ENCODE measurements at regions not wholly inside any gene's neighbourhood (a gene's known extent, or its start where the extent isn't known, plus 50 kb on each side); places are given as distances from the start of the nearest gene placed in this dataset.

GRCh38 chr5:71945436-71945835 is 161.8 kb upstream of the MAP1B start:
- no peak for DNase-seq (ENCODE audit: low read depth in 3 of 3)

GRCh38 chr5:71946343-71947030 is 160.8 kb upstream of the MAP1B start:
- DNase-seq (ENCODE audit: low read depth in 3 of 3) = no peak

GRCh38 chr5:71948206-71948605 is 159.1 kb upstream of the MAP1B start:
- no peak for DNase-seq (ENCODE audit: low read depth in 3 of 3)

GRCh38 chr5:71949772-71950171 is 157.5 kb upstream of the MAP1B start:
- no peak for DNase-seq (ENCODE audit: low read depth in 3 of 3)

GRCh38 chr5:71953866-71954265 is 153.4 kb upstream of the MAP1B start:
- no peak for DNase-seq (ENCODE audit: low read depth in 3 of 3)

- DNase-seq (ENCODE audit: low read depth in 3 of 3) = no peak
Measured at GRCh38 chr5:71954329-71954728, 152.9 kb upstream of the MAP1B start.

GRCh38 chr5:71955723-71956122 is 151.6 kb upstream of the MAP1B start:
- no peak for DNase-seq (ENCODE audit: low read depth in 3 of 3)

- DNase-seq (ENCODE audit: low read depth in 3 of 3) = no peak
Measured at GRCh38 chr5:71957292-71957898, 149.9 kb upstream of the MAP1B start.

- no peak for DNase-seq (ENCODE audit: low read depth in 3 of 3)
Measured at GRCh38 chr5:71960195-71960594, 147.1 kb upstream of the MAP1B start.

- no peak for DNase-seq (ENCODE audit: low read depth in 3 of 3)
Measured at GRCh38 chr5:71961786-71962185, 145.5 kb upstream of the MAP1B start.

GRCh38 chr5:71969460-71969859 is 137.8 kb upstream of the MAP1B start:
- DNase-seq (ENCODE audit: low read depth in 3 of 3) = no peak

- no peak for DNase-seq (ENCODE audit: low read depth in 3 of 3)
Measured at GRCh38 chr5:71971862-71972261, 135.4 kb upstream of the MAP1B start.

GRCh38 chr5:71972777-71973473 is 134.3 kb upstream of the MAP1B start:
- no peak for DNase-seq (ENCODE audit: low read depth in 3 of 3)

- no peak for DNase-seq (ENCODE audit: low read depth in 3 of 3)
Measured at GRCh38 chr5:71973563-71973962, 133.7 kb upstream of the MAP1B start.

- DNase-seq (ENCODE audit: low read depth in 3 of 3) = no peak
Measured at GRCh38 chr5:71974165-71974564, 133.1 kb upstream of the MAP1B start.

- no peak for DNase-seq (ENCODE audit: low read depth in 3 of 3)
Measured at GRCh38 chr5:71974622-71975021, 132.7 kb upstream of the MAP1B start.

GRCh38 chr5:71976449-71976848 is 130.8 kb upstream of the MAP1B start:
- no peak for DNase-seq (ENCODE audit: low read depth in 3 of 3)

- DNase-seq (ENCODE audit: low read depth in 3 of 3) = no peak
Measured at GRCh38 chr5:71977311-71977710, 130.0 kb upstream of the MAP1B start.

GRCh38 chr5:71978216-71978615 is 129.1 kb upstream of the MAP1B start:
- no peak for DNase-seq (ENCODE audit: low read depth in 3 of 3)

- no peak for DNase-seq (ENCODE audit: low read depth in 3 of 3)
Measured at GRCh38 chr5:71982717-71983395, 124.4 kb upstream of the MAP1B start.

GRCh38 chr5:71986101-71986500 is 121.2 kb upstream of the MAP1B start:
- DNase-seq (ENCODE audit: low read depth in 3 of 3) = no peak

- DNase-seq (ENCODE audit: low read depth in 3 of 3) = no peak
Measured at GRCh38 chr5:71988808-71989207, 118.5 kb upstream of the MAP1B start.

- no peak for DNase-seq (ENCODE audit: low read depth in 3 of 3)
Measured at GRCh38 chr5:71993600-71993999, 113.7 kb upstream of the MAP1B start.

All from stimulated activated CD4-positive, alpha-beta T cell treated with anti-CD3 and anti-CD28 coated beads, TNF-alpha, amount 100 ng/mL, for 24 hours (primary cell).